SK-N-SH (cell line): ENCODE measurements at regions not wholly inside any gene's neighbourhood (a gene's known extent, or its start where the extent isn't known, plus 50 kb on each side); places are given as distances from the start of the nearest gene placed in this dataset.

ENCODE experiments used
- CTCF ChIA-PET: fragments of 300-600, 350-600 bp; formaldehyde crosslinking; extraction: SDS; loops from one replicate; lab custom pipeline; 2021; lab: Yijun Ruan, JAX
- POLR2A ChIA-PET: fragments of 350-600 bp; sonication (Branson Sonifier 250); formaldehyde crosslinking; extraction: SDS; loops from one replicate; lab custom pipeline; 2020; ENCODE audit warnings: antibody characterized with exemption, inconsistent platforms; lab: Yijun Ruan, JAX
- DNase-seq: peaks from one replicate; pipeline ENCODE4 v3.0.0; 2012
- H2AFZ ChIP-seq: fragments of 200-600 bp; sonication (generic); 2 replicates; pipeline ENCODE4 v1.8.1; 2016; ENCODE audit warnings: antibody characterized with exemption, mild to moderate bottlenecking, low read depth
- H3F3A ChIP-seq: fragments of 200-600 bp; sonication (generic); replicated peaks from 2 replicates; pipeline ENCODE3; 2016; ENCODE audit warnings: antibody characterized with exemption, mild to moderate bottlenecking; ENCODE audit not compliant: insufficient read depth
- H3K27ac ChIP-seq, 2 experiments: fragments of 200-500 bp in 1 of 2; fragments of 200-600 bp in 1 of 2; sonication (Bioruptor generic) in 1 of 2; sonication (generic), shearing (Covaris generic) in 1 of 2; 2 replicates each; pipeline versions ENCODE4 v1.5.1 to v1.6.1; 2014 to 2016; ENCODE audit warnings: low read depth in 2 of 2, inconsistent platforms in 1 of 2, low read length in 1 of 2, mild to moderate bottlenecking in 1 of 2, mixed read lengths in 1 of 2
- H3K27me3 ChIP-seq: fragments of 200-600 bp; sonication (generic), shearing (Covaris generic); 2 replicates; pipeline ENCODE4 v1.6.1; 2016; ENCODE audit warnings: mixed run types; ENCODE audit not compliant: insufficient read depth
- H3K36me3 ChIP-seq, 2 experiments: fragments of 200-500 bp in 1 of 2; fragments of 200-600 bp in 1 of 2; sonication (Bioruptor generic) in 1 of 2; sonication (generic) in 1 of 2; replicated peaks in 1 of 2; 2 replicates each; pipeline versions ENCODE3 to v1.5.1; 2014 to 2016; ENCODE audit warnings: low read length in 1 of 2, mild to moderate bottlenecking in 1 of 2; ENCODE audit not compliant: insufficient read depth in 2 of 2, control insufficient read depth in 1 of 2
- H3K4me1 ChIP-seq, 2 experiments: fragments of 200-500 bp in 1 of 2; fragments of 200-600 bp in 1 of 2; sonication (Bioruptor generic) in 1 of 2; sonication (generic), shearing (Covaris generic) in 1 of 2; 2 replicates each; pipeline versions ENCODE4 v1.5.1 to v1.6.1; 2014 to 2016; ENCODE audit warnings: low read depth in 1 of 2, low read length in 1 of 2, mixed run types in 1 of 2; ENCODE audit not compliant: insufficient read depth in 2 of 2, control insufficient read depth in 1 of 2
- H3K4me2 ChIP-seq: fragments of 200-600 bp; sonication (generic), shearing (Covaris generic); 2 replicates; pipeline ENCODE4 v1.6.1; 2017; ENCODE audit warnings: mixed run types
- H3K4me3 ChIP-seq, 2 experiments: fragments of 200-500 bp in 1 of 2; fragments of 200-600 bp in 1 of 2; sonication (Bioruptor generic) in 1 of 2; sonication (generic), shearing (Covaris generic) in 1 of 2; 2 replicates each; pipeline versions ENCODE4 v1.5.1 to v1.8.1; 2014 to 2016; ENCODE audit warnings: low read depth in 2 of 2, inconsistent platforms in 1 of 2, low read length in 1 of 2, mild to moderate bottlenecking in 1 of 2, mixed read lengths in 1 of 2, moderate library complexity in 1 of 2
- H3K79me2 ChIP-seq: fragments of 200-600 bp; sonication (generic); 2 replicates; pipeline ENCODE4 v1.8.1; 2017; ENCODE audit warnings: mild to moderate bottlenecking; ENCODE audit not compliant: insufficient read depth
- H3K9ac ChIP-seq: fragments of 200-600 bp; sonication (generic); 2 replicates; pipeline ENCODE4 v1.6.1; 2017; ENCODE audit warnings: mixed run types
- H3K9me2 ChIP-seq: fragments of 200-600 bp; sonication (generic); 2 replicates; pipeline ENCODE4 v1.6.1; 2017; ENCODE audit warnings: mixed run types
- H3K9me3 ChIP-seq: fragments of 200-600 bp; sonication (generic); 2 replicates; pipeline ENCODE4 v1.6.1; 2017; ENCODE audit warnings: mixed run types, mild to moderate bottlenecking, moderate library complexity
- H4K20me1 ChIP-seq: fragments of 200-600 bp; sonication (generic); 2 replicates; pipeline ENCODE4 v1.6.1; 2017; ENCODE audit warnings: mild to moderate bottlenecking, mixed run types; ENCODE audit not compliant: insufficient read depth
- CTCF ChIP-seq: fragments of 200-600 bp; sonication (generic); IDR thresholded peaks from 2 replicates; pipeline ENCODE4 v1.6.1; 2017; ENCODE audit warnings: antibody characterized with exemption, mild to moderate bottlenecking, moderate library complexity
- ELF1 ChIP-seq: IDR thresholded peaks from 2 replicates; pipeline ENCODE4 v1.4.0; 2012
- FOSL2 ChIP-seq: IDR thresholded peaks from 2 replicates; pipeline ENCODE4 v1.4.0; 2012; ENCODE audit warnings: low read depth, mild to moderate bottlenecking, moderate library complexity, borderline replicate concordance
- FOXJ3 ChIP-seq: sonication (generic); formaldehyde crosslinking; IDR thresholded peaks from 2 replicates; pipeline ENCODE4 v1.5.1; 2020; ENCODE audit warnings: mild to moderate bottlenecking, missing genetic modification reagents
- FOXM1 ChIP-seq: IDR thresholded peaks from 2 replicates; pipeline ENCODE4 v1.4.0; 2012; ENCODE audit warnings: low read depth, mild to moderate bottlenecking
- JUND ChIP-seq: IDR thresholded peaks from 2 replicates; pipeline ENCODE4 v1.4.0; 2012
- MEF2A ChIP-seq: IDR thresholded peaks from 2 replicates; pipeline ENCODE4 v1.4.0; 2012; ENCODE audit warnings: low read depth, borderline replicate concordance
- MXI1 ChIP-seq: IDR thresholded peaks from 2 replicates; pipeline ENCODE4 v1.6.1; 2012; ENCODE audit warnings: mild to moderate bottlenecking, low read depth, low read length, improper control_type of control experiment
- NFIC ChIP-seq: IDR thresholded peaks from 2 replicates; pipeline ENCODE4 v1.4.0; 2012; ENCODE audit warnings: borderline replicate concordance
- NRF1 ChIP-seq: IDR thresholded peaks from 2 replicates; pipeline ENCODE4 v1.6.1; 2012; ENCODE audit warnings: low read depth, mild to moderate bottlenecking, low read length
- PBX3 ChIP-seq: IDR thresholded peaks from 2 replicates; pipeline ENCODE4; 2012
- RAD21 ChIP-seq: IDR thresholded peaks from 2 replicates; pipeline ENCODE4 v1.6.1; 2012; ENCODE audit warnings: mild to moderate bottlenecking, low read length
- REST ChIP-seq: IDR thresholded peaks from 2 replicates; pipeline ENCODE4 v1.6.1; 2012; ENCODE audit warnings: mild to moderate bottlenecking, low read depth, low read length, moderate library complexity
- RFX5 ChIP-seq: IDR thresholded peaks from 2 replicates; pipeline ENCODE4 v1.6.1; 2012; ENCODE audit warnings: mild to moderate bottlenecking, improper control_type of control experiment, low read length
- SIN3A ChIP-seq: IDR thresholded peaks from 2 replicates; pipeline ENCODE4 v1.6.1; 2012; ENCODE audit warnings: low read depth, mild to moderate bottlenecking, low read length, moderate library complexity, borderline replicate concordance
- TCF12 ChIP-seq: IDR thresholded peaks from 2 replicates; pipeline ENCODE4 v1.4.0; 2012
- TEAD4 ChIP-seq: IDR thresholded peaks from 2 replicates; pipeline ENCODE4 v1.4.0; 2012; ENCODE audit warnings: mild to moderate bottlenecking, borderline replicate concordance; ENCODE audit not compliant: insufficient read depth
- USF2 ChIP-seq: fragments of 150-350 bp; IDR thresholded peaks from 2 replicates; pipeline ENCODE4 v1.6.1; 2017; ENCODE audit warnings: antibody characterized with exemption, low read length, low read depth, borderline replicate concordance
- ZBTB33 ChIP-seq: IDR thresholded peaks from 2 replicates; pipeline ENCODE4 v1.4.0; 2012; ENCODE audit warnings: low read depth, borderline replicate concordance
- WGBS: methylation state at CpG from one replicate; pipeline ENCODE4 v1.1.6; 2017; ENCODE audit warnings: low lambda C conversion rate; 5-methylcytosine and 5-hydroxymethylcytosine counted together

GRCh38 chr5:141787376-141787775 lies 90.8 kb downstream of the PCDH1 start:
- Histone ChIP-seq H3K27ac (no peak overlapping the region), H3K9me3 (no peaks in the 10 kb centered on the region), H3K9me2 (no peaks in the 10 kb centered on the region), H3F3A (no peaks in the 10 kb centered on the region), H3K4me1 (peaks cover 0 to 20% of the 10 kb centered on the region in 2 experiments; a peak in 1 of 4 replicates), H3K79me2 (no peaks in the 10 kb centered on the region), H2AFZ (no peak overlapping the region), H3K36me3 (no peaks in the 10 kb centered on the region), H3K9ac (no peak overlapping the region), H3K27me3 (peaks cover 14% of the 10 kb centered on the region; the same call in 1 of the 2 replicates), H4K20me1 (no peaks in the 10 kb centered on the region), H3K4me3 (no peak overlapping the region), H3K4me2 (no peak overlapping the region)
- ChIA-PET CTCF (interaction anchor here (1.0 to 2.7 kb wide), 7 partner anchors 14 to 173 kb away, joined by 3 to 17 read pairs (median 4); no protein-coding TSS in a partner anchor), POLR2A (no interaction called here)
- no peak for TF ChIP-seq TEAD4
- TF ChIP-seq FOSL2, result no peak
- no peak for TF ChIP-seq FOXJ3 (CRISPR knock-in tag)
- TF ChIP-seq USF2, result no peak
- no peak for TF ChIP-seq JUND
- no peak for TF ChIP-seq RAD21
- TF ChIP-seq NRF1, result no peak
- no peak for TF ChIP-seq MEF2A
- no peak for TF ChIP-seq TCF12
- TF ChIP-seq SIN3A, result no peak
- no peak for TF ChIP-seq FOXM1
- no peak for TF ChIP-seq MXI1
- TF ChIP-seq CTCF, result no peak
- TF ChIP-seq NFIC, result no peak
- no peak for DNase-seq
- 27% methylated on average over 3 of the region's 3 CpGs for WGBS

GRCh38 chr5:141786700-141787099 lies 91.5 kb downstream of the PCDH1 start:
- Histone ChIP-seq H3F3A (no peaks in the 10 kb centered on the region), H3K9me2 (no peaks in the 10 kb centered on the region), H3K9me3 (no peaks in the 10 kb centered on the region), H3K27me3 (peaks cover 14% of the 10 kb centered on the region; the same call in 1 of the 2 replicates), H3K36me3 (no peaks in the 10 kb centered on the region), H3K27ac (no peak overlapping the region), H3K9ac (no peak overlapping the region), H3K4me3 (no peak overlapping the region), H3K79me2 (no peaks in the 10 kb centered on the region), H2AFZ (no peak overlapping the region), H3K4me2 (no peak overlapping the region), H3K4me1 (peaks cover 0 to 20% of the 10 kb centered on the region in 2 experiments; a peak in 1 of 4 replicates), H4K20me1 (no peaks in the 10 kb centered on the region)
- DNase-seq, result no peak
- ChIA-PET CTCF (interaction anchor here (1.0 to 2.7 kb wide), 6 partner anchors 10 to 127 kb away, joined by 3 to 17 read pairs (median 4); no protein-coding TSS in a partner anchor), POLR2A (no interaction called here)
- WGBS, result 62% methylated on average over 3 of the region's 3 CpGs
- TF ChIP-seq FOXJ3 (CRISPR knock-in tag), result no peak
- TF ChIP-seq ELF1, result no peak
- no peak for TF ChIP-seq JUND
- TF ChIP-seq ZBTB33, result no peak
- TF ChIP-seq TCF12, result no peak
- TF ChIP-seq RFX5, result no peak
- no peak for TF ChIP-seq PBX3
- TF ChIP-seq FOSL2, result no peak
- no peak for TF ChIP-seq REST
